Ectodermal cell (in vitro differentiated cells): ENCODE measurements at regions not wholly inside any gene's neighbourhood (a gene's known extent, or its start where the extent isn't known, plus 50 kb on each side); places are given as distances from the start of the nearest gene placed in this dataset.

Experiments
- H3K27ac ChIP-seq: 2 replicates; pipeline ENCODE4 v1.7.0; 2013; ENCODE audit warnings: mild to moderate bottlenecking, low read depth, low read length; ENCODE audit not compliant: insufficient read depth, poor library complexity, severe bottlenecking
- H3K27me3 ChIP-seq: 2 replicates; pipeline ENCODE4 v1.7.0; 2013; ENCODE audit warnings: mild to moderate bottlenecking, low read length; ENCODE audit not compliant: insufficient read depth, control insufficient read depth, poor library complexity, severe bottlenecking
- H3K36me3 ChIP-seq: one replicate; pipeline ENCODE4 v1.7.0; 2013; ENCODE audit warnings: low read length; ENCODE audit not compliant: control insufficient read depth, insufficient read depth
- H3K4me1 ChIP-seq: one replicate; pipeline ENCODE4 v1.7.0; 2013; ENCODE audit warnings: low read length; ENCODE audit not compliant: control insufficient read depth, insufficient read depth
- H3K4me3 ChIP-seq: 2 replicates; pipeline ENCODE4 v1.7.0; 2013; ENCODE audit warnings: low read depth, low read length, control low read depth; ENCODE audit not compliant: insufficient read depth
- H3K9me3 ChIP-seq: 2 replicates; pipeline ENCODE4 v1.7.0; 2013; ENCODE audit warnings: mild to moderate bottlenecking, low read length, moderate library complexity; ENCODE audit not compliant: control insufficient read depth
- WGBS, 2 experiments: methylation state at CpG; one replicate each; pipeline ENCODE4 v1.1.7; 2013; ENCODE audit warnings: missing lambda C conversion rate in 2 of 2; 5-methylcytosine and 5-hydroxymethylcytosine counted together

GRCh38 chr6:156511051-156511450 is 266.1 kb upstream of the ARID1B start:
- 90 to 92% methylated on average over 5 of the region's 5 CpGs for WGBS, 2 experiments
- H3K4me1 ChIP-seq = no peaks in the 10 kb centered on the region

GRCh38 chr6:156510242-156510641 is 266.9 kb upstream of the ARID1B start:
- Histone ChIP-seq H3K27me3 (no peaks in the 10 kb centered on the region), H3K4me3 (no peak overlapping the region), H3K9me3 (no peaks in the 10 kb centered on the region), H3K4me1 (no peaks in the 10 kb centered on the region), H3K27ac (no peak overlapping the region), H3K36me3 (no peaks in the 10 kb centered on the region)
- WGBS, 2 experiments = 90 to 93% methylated on average over 2 of the region's 2 CpGs

More at GRCh38 chr6:156511051-156511450, 266.1 kb upstream of the ARID1B start:
- Histone ChIP-seq H3K27ac (no peak overlapping the region), H3K27me3 (no peaks in the 10 kb centered on the region), H3K4me3 (no peak overlapping the region), H3K9me3 (no peaks in the 10 kb centered on the region), H3K36me3 (no peaks in the 10 kb centered on the region)

GRCh38 chr6:156509496-156509895 is 267.7 kb upstream of the ARID1B start:
- Histone ChIP-seq H3K4me3 (no peak overlapping the region), H3K27me3 (no peaks in the 10 kb centered on the region), H3K4me1 (no peaks in the 10 kb centered on the region), H3K9me3 (no peaks in the 10 kb centered on the region), H3K27ac (no peak overlapping the region), H3K36me3 (no peaks in the 10 kb centered on the region)
- WGBS, 2 experiments = 92 to 95% methylated on average over 9 of the region's 9 CpGs

GRCh38 chr6:156508923-156509322 is 268.3 kb upstream of the ARID1B start:
- WGBS, 2 experiments = 84 to 92% methylated on average over 6 of the region's 6 CpGs
- Histone ChIP-seq H3K36me3 (no peaks in the 10 kb centered on the region), H3K4me1 (no peaks in the 10 kb centered on the region), H3K27me3 (no peaks in the 10 kb centered on the region), H3K4me3 (no peak overlapping the region), H3K27ac (no peak overlapping the region), H3K9me3 (no peaks in the 10 kb centered on the region)

- H3K4me1 ChIP-seq = no peaks in the 10 kb centered on the region
- no peaks in the 10 kb centered on the region for H3K36me3 ChIP-seq
- 95% methylated on average over 5 of the region's 5 CpGs for WGBS, 2 experiments
- H3K27me3 ChIP-seq = no peaks in the 10 kb centered on the region
- no peak overlapping the region for H3K4me3 ChIP-seq
- no peaks in the 10 kb centered on the region for H3K9me3 ChIP-seq
- no peak overlapping the region for H3K27ac ChIP-seq
These were observed 269.1 kb upstream of the ARID1B start for GRCh38 chr6:156508126-156508525.

GRCh38 chr6:156507656-156508055 is 269.5 kb upstream of the ARID1B start:
- H3K27ac ChIP-seq = no peak overlapping the region
- H3K27me3 ChIP-seq = no peaks in the 10 kb centered on the region
- WGBS, 2 experiments = 86 to 90% methylated on average over 15 of the region's 15 CpGs
- no peaks in the 10 kb centered on the region for H3K4me1 ChIP-seq
- H3K4me3 ChIP-seq = no peak overlapping the region
- no peaks in the 10 kb centered on the region for H3K36me3 ChIP-seq
- H3K9me3 ChIP-seq = no peaks in the 10 kb centered on the region

- H3K4me3 ChIP-seq = no peak overlapping the region
- no peaks in the 10 kb centered on the region for H3K36me3 ChIP-seq
- H3K9me3 ChIP-seq = no peaks in the 10 kb centered on the region
- no peaks in the 10 kb centered on the region for H3K27me3 ChIP-seq
- WGBS, 2 experiments = 93% methylated on average over 6 of the region's 6 CpGs
- H3K27ac ChIP-seq = no peak overlapping the region
- no peaks in the 10 kb centered on the region for H3K4me1 ChIP-seq
These were observed 270.1 kb upstream of the ARID1B start for GRCh38 chr6:156507106-156507505.

GRCh38 chr6:156502969-156503504 is 274.1 kb upstream of the ARID1B start:
- Histone ChIP-seq H3K4me1 (no peaks in the 10 kb centered on the region), H3K9me3 (no peaks in the 10 kb centered on the region), H3K27ac (no peak overlapping the region), H3K4me3 (no peak overlapping the region), H3K36me3 (no peaks in the 10 kb centered on the region), H3K27me3 (no peaks in the 10 kb centered on the region)
- WGBS, 2 experiments = 93 to 97% methylated on average over 8 of the region's 8 CpGs

- no peaks in the 10 kb centered on the region for H3K27me3 ChIP-seq
- H3K9me3 ChIP-seq = no peaks in the 10 kb centered on the region
- 81 to 86% methylated on average over 1 to 2 of the region's 2 CpGs for WGBS, 2 experiments
- no peak overlapping the region for H3K4me3 ChIP-seq
- H3K27ac ChIP-seq = no peak overlapping the region
- no peaks in the 10 kb centered on the region for H3K36me3 ChIP-seq
- H3K4me1 ChIP-seq = no peaks in the 10 kb centered on the region
These were observed 279.6 kb upstream of the ARID1B start for GRCh38 chr6:156497618-156498017.

- no peak overlapping the region for H3K27ac ChIP-seq
- H3K4me1 ChIP-seq = no peaks in the 10 kb centered on the region
- no peak overlapping the region for H3K4me3 ChIP-seq
- H3K9me3 ChIP-seq = no peaks in the 10 kb centered on the region
- no peaks in the 10 kb centered on the region for H3K27me3 ChIP-seq
- WGBS, 2 experiments = 88 to 94% methylated on average over 2 of the region's 2 CpGs
- H3K36me3 ChIP-seq = no peaks in the 10 kb centered on the region
These were observed 289.3 kb upstream of the ARID1B start for GRCh38 chr6:156487877-156488276.

GRCh38 chr6:156485150-156485549 is 292.0 kb upstream of the ARID1B start:
- no peaks in the 10 kb centered on the region for H3K36me3 ChIP-seq
- no peaks in the 10 kb centered on the region for H3K9me3 ChIP-seq
- H3K27me3 ChIP-seq = no peaks in the 10 kb centered on the region
- H3K4me3 ChIP-seq = no peak overlapping the region
- no peaks in the 10 kb centered on the region for H3K4me1 ChIP-seq
- H3K27ac ChIP-seq = no peak overlapping the region
